ENCODE measurements at regions not wholly inside any gene's neighbourhood (a gene's known extent, or its start where the extent isn't known, plus 50 kb on each side); places are given as distances from the start of the nearest gene placed in this dataset.

GRCh38 chr21:17334484-17334883 is 178.4 kb upstream of the CXADR start:
- no peak overlapping the region for H3K4me3 Mint-ChIP-seq
- H3K9me3 Mint-ChIP-seq: no peaks in the 10 kb centered on the region
- no peak for TF ChIP-seq CTCF (conservative IDR thresholded peaks at IDR 0.05)
- no peak for DNase-seq (ENCODE audit: extremely low spot score, unreplicated experiment)
- no peak overlapping the region for H3K27ac Mint-ChIP-seq
- H3K36me3 Mint-ChIP-seq: no peaks in the 10 kb centered on the region
- no peaks in the 10 kb centered on the region for H3K4me1 Mint-ChIP-seq (ENCODE audit: unreplicated experiment)
- no peaks in the 10 kb centered on the region for H3K27me3 Mint-ChIP-seq

- Mint-ChIP-seq H3K9me3 (peaks cover 5% of the 10 kb centered on the region), H3K27me3 (no peaks in the 10 kb centered on the region), H3K27ac (no peak overlapping the region), H3K4me3 (no peak overlapping the region), H3K4me1 (ENCODE audit: unreplicated experiment) (no peaks in the 10 kb centered on the region), H3K36me3 (no peaks in the 10 kb centered on the region)
- TF ChIP-seq CTCF (conservative IDR thresholded peaks at IDR 0.05): no peak
- DNase-seq (ENCODE audit: extremely low spot score, unreplicated experiment): no peak
These were observed 172.8 kb upstream of the CXADR start for GRCh38 chr21:17340081-17340480.

GRCh38 chr21:17343055-17343454 is 169.8 kb upstream of the CXADR start:
- TF ChIP-seq CTCF (conservative IDR thresholded peaks at IDR 0.05): no peak
- Mint-ChIP-seq H3K9me3 (peaks cover 5% of the 10 kb centered on the region), H3K36me3 (no peaks in the 10 kb centered on the region), H3K4me3 (no peak overlapping the region), H3K27ac (no peak overlapping the region), H3K27me3 (no peaks in the 10 kb centered on the region), H3K4me1 (ENCODE audit: unreplicated experiment) (no peaks in the 10 kb centered on the region)
- DNase-seq (ENCODE audit: extremely low spot score, unreplicated experiment): no peak

- Mint-ChIP-seq H3K27me3 (no peaks in the 10 kb centered on the region), H3K4me1 (ENCODE audit: unreplicated experiment) (no peaks in the 10 kb centered on the region), H3K4me3 (no peak overlapping the region), H3K36me3 (no peaks in the 10 kb centered on the region), H3K9me3 (no peaks in the 10 kb centered on the region), H3K27ac (no peak overlapping the region)
- no peak for TF ChIP-seq CTCF (conservative IDR thresholded peaks at IDR 0.05)
- no peak for DNase-seq (ENCODE audit: extremely low spot score, unreplicated experiment)
These were observed 164.5 kb upstream of the CXADR start for GRCh38 chr21:17348357-17348756.

- DNase-seq (ENCODE audit: extremely low spot score, unreplicated experiment): no peak
- H3K27me3 Mint-ChIP-seq: no peaks in the 10 kb centered on the region
- no peaks in the 10 kb centered on the region for H3K9me3 Mint-ChIP-seq
- TF ChIP-seq CTCF (conservative IDR thresholded peaks at IDR 0.05): no peak
- H3K36me3 Mint-ChIP-seq: no peaks in the 10 kb centered on the region
- no peak overlapping the region for H3K4me3 Mint-ChIP-seq
- H3K4me1 Mint-ChIP-seq (ENCODE audit: unreplicated experiment): no peaks in the 10 kb centered on the region
- H3K27ac Mint-ChIP-seq: no peak overlapping the region
These were observed 164.0 kb upstream of the CXADR start for GRCh38 chr21:17348849-17349248.

GRCh38 chr21:17351766-17352165 is 161.1 kb upstream of the CXADR start:
- Mint-ChIP-seq H3K36me3 (no peaks in the 10 kb centered on the region), H3K4me1 (ENCODE audit: unreplicated experiment) (no peaks in the 10 kb centered on the region), H3K9me3 (no peaks in the 10 kb centered on the region), H3K27ac (no peak overlapping the region), H3K27me3 (no peaks in the 10 kb centered on the region), H3K4me3 (no peak overlapping the region)
- TF ChIP-seq CTCF (conservative IDR thresholded peaks at IDR 0.05): no peak
- no peak for DNase-seq (ENCODE audit: extremely low spot score, unreplicated experiment)

Data from type B pancreatic cell (in vitro differentiated cells).